SK-N-SH (cell line): ENCODE measurements at regions not wholly inside any gene's neighbourhood (a gene's known extent, or its start where the extent isn't known, plus 50 kb on each side); places are given as distances from the start of the nearest gene placed in this dataset.

Source experiments
- CTCF ChIA-PET: fragments of 300-600, 350-600 bp; formaldehyde crosslinking; extraction: SDS; loops from one replicate; lab custom pipeline; 2021; lab: Yijun Ruan, JAX
- POLR2A ChIA-PET: fragments of 350-600 bp; sonication (Branson Sonifier 250); formaldehyde crosslinking; extraction: SDS; loops from one replicate; lab custom pipeline; 2020; ENCODE audit warnings: antibody characterized with exemption, inconsistent platforms; lab: Yijun Ruan, JAX
- DNase-seq: peaks from one replicate; pipeline ENCODE4 v3.0.0; 2012
- H2AFZ ChIP-seq: fragments of 200-600 bp; sonication (generic); 2 replicates; pipeline ENCODE4 v1.8.1; 2016; ENCODE audit warnings: antibody characterized with exemption, mild to moderate bottlenecking, low read depth
- H3F3A ChIP-seq: fragments of 200-600 bp; sonication (generic); replicated peaks from 2 replicates; pipeline ENCODE3; 2016; ENCODE audit warnings: antibody characterized with exemption, mild to moderate bottlenecking; ENCODE audit not compliant: insufficient read depth
- H3K27ac ChIP-seq, 2 experiments: fragments of 200-500 bp in 1 of 2; fragments of 200-600 bp in 1 of 2; sonication (Bioruptor generic) in 1 of 2; sonication (generic), shearing (Covaris generic) in 1 of 2; 2 replicates each; pipeline versions ENCODE4 v1.5.1 to v1.6.1; 2014 to 2016; ENCODE audit warnings: low read depth in 2 of 2, inconsistent platforms in 1 of 2, low read length in 1 of 2, mild to moderate bottlenecking in 1 of 2, mixed read lengths in 1 of 2
- H3K27me3 ChIP-seq: fragments of 200-600 bp; sonication (generic), shearing (Covaris generic); 2 replicates; pipeline ENCODE4 v1.6.1; 2016; ENCODE audit warnings: mixed run types; ENCODE audit not compliant: insufficient read depth
- H3K36me3 ChIP-seq, 2 experiments: fragments of 200-500 bp in 1 of 2; fragments of 200-600 bp in 1 of 2; sonication (Bioruptor generic) in 1 of 2; sonication (generic) in 1 of 2; replicated peaks in 1 of 2; 2 replicates each; pipeline versions ENCODE3 to v1.5.1; 2014 to 2016; ENCODE audit warnings: low read length in 1 of 2, mild to moderate bottlenecking in 1 of 2; ENCODE audit not compliant: insufficient read depth in 2 of 2, control insufficient read depth in 1 of 2
- H3K4me1 ChIP-seq, 2 experiments: fragments of 200-500 bp in 1 of 2; fragments of 200-600 bp in 1 of 2; sonication (Bioruptor generic) in 1 of 2; sonication (generic), shearing (Covaris generic) in 1 of 2; 2 replicates each; pipeline versions ENCODE4 v1.5.1 to v1.6.1; 2014 to 2016; ENCODE audit warnings: low read depth in 1 of 2, low read length in 1 of 2, mixed run types in 1 of 2; ENCODE audit not compliant: insufficient read depth in 2 of 2, control insufficient read depth in 1 of 2
- H3K4me2 ChIP-seq: fragments of 200-600 bp; sonication (generic), shearing (Covaris generic); 2 replicates; pipeline ENCODE4 v1.6.1; 2017; ENCODE audit warnings: mixed run types
- H3K4me3 ChIP-seq, 2 experiments: fragments of 200-500 bp in 1 of 2; fragments of 200-600 bp in 1 of 2; sonication (Bioruptor generic) in 1 of 2; sonication (generic), shearing (Covaris generic) in 1 of 2; 2 replicates each; pipeline versions ENCODE4 v1.5.1 to v1.8.1; 2014 to 2016; ENCODE audit warnings: low read depth in 2 of 2, inconsistent platforms in 1 of 2, low read length in 1 of 2, mild to moderate bottlenecking in 1 of 2, mixed read lengths in 1 of 2, moderate library complexity in 1 of 2
- H3K79me2 ChIP-seq: fragments of 200-600 bp; sonication (generic); 2 replicates; pipeline ENCODE4 v1.8.1; 2017; ENCODE audit warnings: mild to moderate bottlenecking; ENCODE audit not compliant: insufficient read depth
- H3K9ac ChIP-seq: fragments of 200-600 bp; sonication (generic); 2 replicates; pipeline ENCODE4 v1.6.1; 2017; ENCODE audit warnings: mixed run types
- H3K9me2 ChIP-seq: fragments of 200-600 bp; sonication (generic); 2 replicates; pipeline ENCODE4 v1.6.1; 2017; ENCODE audit warnings: mixed run types
- H3K9me3 ChIP-seq: fragments of 200-600 bp; sonication (generic); 2 replicates; pipeline ENCODE4 v1.6.1; 2017; ENCODE audit warnings: mixed run types, mild to moderate bottlenecking, moderate library complexity
- H4K20me1 ChIP-seq: fragments of 200-600 bp; sonication (generic); 2 replicates; pipeline ENCODE4 v1.6.1; 2017; ENCODE audit warnings: mild to moderate bottlenecking, mixed run types; ENCODE audit not compliant: insufficient read depth
- ELF1 ChIP-seq: IDR thresholded peaks from 2 replicates; pipeline ENCODE4 v1.4.0; 2012
- EZH2phosphoT487 ChIP-seq: fragments of 200-600 bp; sonication (generic); IDR thresholded peaks from 2 replicates; pipeline ENCODE4 v1.6.1; 2017; ENCODE audit warnings: low read depth, mixed run types, mild to moderate bottlenecking, antibody characterized with exemption, moderate library complexity, borderline replicate concordance
- FOSL2 ChIP-seq: IDR thresholded peaks from 2 replicates; pipeline ENCODE4 v1.4.0; 2012; ENCODE audit warnings: low read depth, mild to moderate bottlenecking, moderate library complexity, borderline replicate concordance
- FOXJ3 ChIP-seq: sonication (generic); formaldehyde crosslinking; IDR thresholded peaks from 2 replicates; pipeline ENCODE4 v1.5.1; 2020; ENCODE audit warnings: mild to moderate bottlenecking, missing genetic modification reagents
- JUND ChIP-seq: IDR thresholded peaks from 2 replicates; pipeline ENCODE4 v1.4.0; 2012
- MEF2A ChIP-seq: IDR thresholded peaks from 2 replicates; pipeline ENCODE4 v1.4.0; 2012; ENCODE audit warnings: low read depth, borderline replicate concordance
- NFIC ChIP-seq: IDR thresholded peaks from 2 replicates; pipeline ENCODE4 v1.4.0; 2012; ENCODE audit warnings: borderline replicate concordance
- POLR2AphosphoS5 ChIP-seq: IDR thresholded peaks from 2 replicates; pipeline ENCODE4 v1.6.1; 2012; ENCODE audit warnings: low read depth, low read length
- RAD21 ChIP-seq: IDR thresholded peaks from 2 replicates; pipeline ENCODE4 v1.6.1; 2012; ENCODE audit warnings: mild to moderate bottlenecking, low read length
- RFX5 ChIP-seq: IDR thresholded peaks from 2 replicates; pipeline ENCODE4 v1.6.1; 2012; ENCODE audit warnings: mild to moderate bottlenecking, improper control_type of control experiment, low read length
- TCF12 ChIP-seq: IDR thresholded peaks from 2 replicates; pipeline ENCODE4 v1.4.0; 2012
- YY1 ChIP-seq: IDR thresholded peaks from 2 replicates; pipeline ENCODE4 v1.4.0; 2012; ENCODE audit warnings: low read depth, mild to moderate bottlenecking
- WGBS: methylation state at CpG from one replicate; pipeline ENCODE4 v1.1.6; 2017; ENCODE audit warnings: low lambda C conversion rate; 5-methylcytosine and 5-hydroxymethylcytosine counted together
- TF ChIP-seq, protein P1 (sequence below): IDR thresholded peaks from 2 replicates; pipeline ENCODE4 v1.4.0; 2012; ENCODE audit warnings: low read depth, borderline replicate concordance
- TF ChIP-seq, protein P2 (sequence below): IDR thresholded peaks from 2 replicates; pipeline ENCODE4 v1.6.1; 2012; ENCODE audit warnings: mild to moderate bottlenecking, low read depth, low read length, moderate library complexity
- TF ChIP-seq, protein P3 (sequence below): IDR thresholded peaks from 2 replicates; pipeline ENCODE4 v1.4.0; 2012; ENCODE audit warnings: low read depth, borderline replicate concordance
- TF ChIP-seq, protein P4 (sequence below): fragments of 200-600 bp; sonication (generic); IDR thresholded peaks from 2 replicates; pipeline ENCODE4 v1.6.1; 2017; ENCODE audit warnings: antibody characterized with exemption, mild to moderate bottlenecking, moderate library complexity

DNA sequence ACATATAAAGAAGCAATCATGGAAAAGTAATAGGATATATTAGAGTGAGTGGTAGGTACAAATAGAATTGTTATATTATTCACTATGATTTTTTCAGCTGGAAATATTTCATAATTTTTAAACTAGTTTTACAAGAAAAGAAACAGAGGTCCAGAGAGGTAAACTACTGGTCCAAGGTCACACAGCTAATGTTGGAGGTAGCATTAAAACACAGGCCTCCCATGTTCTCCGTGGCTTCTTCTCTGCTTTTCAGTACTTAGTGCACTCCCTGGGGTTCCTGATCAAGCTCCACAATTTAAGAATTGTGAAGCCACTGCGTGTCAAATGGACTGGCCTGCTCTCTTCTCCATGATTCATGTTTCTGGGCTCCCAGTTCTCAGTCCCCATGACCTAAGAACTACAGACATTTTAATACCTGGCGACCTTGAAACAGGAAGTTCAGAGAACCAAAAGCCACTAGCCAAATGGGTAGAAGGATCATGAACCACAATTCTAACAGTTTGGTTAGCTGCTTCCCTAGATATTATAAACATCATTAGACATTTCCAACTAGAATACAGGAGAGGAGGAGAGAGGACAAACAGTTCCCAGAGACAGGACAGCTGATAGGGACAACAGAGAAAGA is 172.0 kb upstream of the KLF3 start:
- Histone ChIP-seq H3K9me2 (no peaks in the 10 kb centered on the region), H3K4me1 (no peaks in the 10 kb centered on the region; a peak in 1 of 4 replicates), H3K36me3 (no peaks in the 10 kb centered on the region), H3K27ac (no peak overlapping the region), H3K4me2 (no peak overlapping the region), H4K20me1 (no peaks in the 10 kb centered on the region), H3F3A (no peaks in the 10 kb centered on the region), H3K27me3 (no peaks in the 10 kb centered on the region; the same call in 1 of the 2 replicates), H3K9me3 (no peaks in the 10 kb centered on the region), H3K9ac (no peak overlapping the region), H2AFZ (no peak overlapping the region), H3K79me2 (no peaks in the 10 kb centered on the region), H3K4me3 (no peak overlapping the region)
- no peak for DNase-seq
- ChIA-PET POLR2A (no interaction called here), CTCF (interaction anchor here (1.0 to 1.5 kb wide), 2 partner anchors 171 to 312 kb away, joined by 3 read pairs; no protein-coding TSS in a partner anchor)
- 21% methylated on average over 3 of the region's 3 CpGs for WGBS
- TF ChIP-seq NFIC (no peak), YY1 (no peak), FOXJ3 (CRISPR knock-in tag) (no peak), MEF2A (no peak), RFX5 (no peak), JUND (no peak), EZH2phosphoT487 (no peak), FOSL2 (no peak), TCF12 (no peak), ELF1 (no peak), RAD21 (no peak), POLR2AphosphoS5 (no peak)
- TF ChIP-seq, protein P1, sequence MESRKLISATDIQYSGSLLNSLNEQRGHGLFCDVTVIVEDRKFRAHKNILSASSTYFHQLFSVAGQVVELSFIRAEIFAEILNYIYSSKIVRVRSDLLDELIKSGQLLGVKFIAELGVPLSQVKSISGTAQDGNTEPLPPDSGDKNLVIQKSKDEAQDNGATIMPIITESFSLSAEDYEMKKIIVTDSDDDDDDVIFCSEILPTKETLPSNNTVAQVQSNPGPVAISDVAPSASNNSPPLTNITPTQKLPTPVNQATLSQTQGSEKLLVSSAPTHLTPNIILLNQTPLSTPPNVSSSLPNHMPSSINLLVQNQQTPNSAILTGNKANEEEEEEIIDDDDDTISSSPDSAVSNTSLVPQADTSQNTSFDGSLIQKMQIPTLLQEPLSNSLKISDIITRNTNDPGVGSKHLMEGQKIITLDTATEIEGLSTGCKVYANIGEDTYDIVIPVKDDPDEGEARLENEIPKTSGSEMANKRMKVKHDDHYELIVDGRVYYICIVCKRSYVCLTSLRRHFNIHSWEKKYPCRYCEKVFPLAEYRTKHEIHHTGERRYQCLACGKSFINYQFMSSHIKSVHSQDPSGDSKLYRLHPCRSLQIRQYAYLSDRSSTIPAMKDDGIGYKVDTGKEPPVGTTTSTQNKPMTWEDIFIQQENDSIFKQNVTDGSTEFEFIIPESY = no peak
- TF ChIP-seq, protein P2, sequence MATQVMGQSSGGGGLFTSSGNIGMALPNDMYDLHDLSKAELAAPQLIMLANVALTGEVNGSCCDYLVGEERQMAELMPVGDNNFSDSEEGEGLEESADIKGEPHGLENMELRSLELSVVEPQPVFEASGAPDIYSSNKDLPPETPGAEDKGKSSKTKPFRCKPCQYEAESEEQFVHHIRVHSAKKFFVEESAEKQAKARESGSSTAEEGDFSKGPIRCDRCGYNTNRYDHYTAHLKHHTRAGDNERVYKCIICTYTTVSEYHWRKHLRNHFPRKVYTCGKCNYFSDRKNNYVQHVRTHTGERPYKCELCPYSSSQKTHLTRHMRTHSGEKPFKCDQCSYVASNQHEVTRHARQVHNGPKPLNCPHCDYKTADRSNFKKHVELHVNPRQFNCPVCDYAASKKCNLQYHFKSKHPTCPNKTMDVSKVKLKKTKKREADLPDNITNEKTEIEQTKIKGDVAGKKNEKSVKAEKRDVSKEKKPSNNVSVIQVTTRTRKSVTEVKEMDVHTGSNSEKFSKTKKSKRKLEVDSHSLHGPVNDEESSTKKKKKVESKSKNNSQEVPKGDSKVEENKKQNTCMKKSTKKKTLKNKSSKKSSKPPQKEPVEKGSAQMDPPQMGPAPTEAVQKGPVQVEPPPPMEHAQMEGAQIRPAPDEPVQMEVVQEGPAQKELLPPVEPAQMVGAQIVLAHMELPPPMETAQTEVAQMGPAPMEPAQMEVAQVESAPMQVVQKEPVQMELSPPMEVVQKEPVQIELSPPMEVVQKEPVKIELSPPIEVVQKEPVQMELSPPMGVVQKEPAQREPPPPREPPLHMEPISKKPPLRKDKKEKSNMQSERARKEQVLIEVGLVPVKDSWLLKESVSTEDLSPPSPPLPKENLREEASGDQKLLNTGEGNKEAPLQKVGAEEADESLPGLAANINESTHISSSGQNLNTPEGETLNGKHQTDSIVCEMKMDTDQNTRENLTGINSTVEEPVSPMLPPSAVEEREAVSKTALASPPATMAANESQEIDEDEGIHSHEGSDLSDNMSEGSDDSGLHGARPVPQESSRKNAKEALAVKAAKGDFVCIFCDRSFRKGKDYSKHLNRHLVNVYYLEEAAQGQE = no peak
- TF ChIP-seq, protein P3, sequence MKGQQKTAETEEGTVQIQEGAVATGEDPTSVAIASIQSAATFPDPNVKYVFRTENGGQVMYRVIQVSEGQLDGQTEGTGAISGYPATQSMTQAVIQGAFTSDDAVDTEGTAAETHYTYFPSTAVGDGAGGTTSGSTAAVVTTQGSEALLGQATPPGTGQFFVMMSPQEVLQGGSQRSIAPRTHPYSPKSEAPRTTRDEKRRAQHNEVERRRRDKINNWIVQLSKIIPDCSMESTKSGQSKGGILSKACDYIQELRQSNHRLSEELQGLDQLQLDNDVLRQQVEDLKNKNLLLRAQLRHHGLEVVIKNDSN = no peak
- TF ChIP-seq, protein P4, sequence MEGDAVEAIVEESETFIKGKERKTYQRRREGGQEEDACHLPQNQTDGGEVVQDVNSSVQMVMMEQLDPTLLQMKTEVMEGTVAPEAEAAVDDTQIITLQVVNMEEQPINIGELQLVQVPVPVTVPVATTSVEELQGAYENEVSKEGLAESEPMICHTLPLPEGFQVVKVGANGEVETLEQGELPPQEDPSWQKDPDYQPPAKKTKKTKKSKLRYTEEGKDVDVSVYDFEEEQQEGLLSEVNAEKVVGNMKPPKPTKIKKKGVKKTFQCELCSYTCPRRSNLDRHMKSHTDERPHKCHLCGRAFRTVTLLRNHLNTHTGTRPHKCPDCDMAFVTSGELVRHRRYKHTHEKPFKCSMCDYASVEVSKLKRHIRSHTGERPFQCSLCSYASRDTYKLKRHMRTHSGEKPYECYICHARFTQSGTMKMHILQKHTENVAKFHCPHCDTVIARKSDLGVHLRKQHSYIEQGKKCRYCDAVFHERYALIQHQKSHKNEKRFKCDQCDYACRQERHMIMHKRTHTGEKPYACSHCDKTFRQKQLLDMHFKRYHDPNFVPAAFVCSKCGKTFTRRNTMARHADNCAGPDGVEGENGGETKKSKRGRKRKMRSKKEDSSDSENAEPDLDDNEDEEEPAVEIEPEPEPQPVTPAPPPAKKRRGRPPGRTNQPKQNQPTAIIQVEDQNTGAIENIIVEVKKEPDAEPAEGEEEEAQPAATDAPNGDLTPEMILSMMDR = no peak
